NCI-H1930 (cell line): ENCODE measurements at regions not wholly inside any gene's neighbourhood (a gene's known extent, or its start where the extent isn't known, plus 50 kb on each side); places are given as distances from the start of the nearest gene placed in this dataset.
"Not testable (repeated sequence)": the region's sequence is repeated elsewhere in the genome, so short reads cannot be mapped to it uniquely, and the experiment has no call there.

Experiments
- DNase-seq, 2 experiments: peaks; one replicate each; lab custom pipeline; 2025; lab: John Stamatoyannopoulos, UW

GRCh38 chr7:149564340-149565095 is 66.9 kb upstream of the ZNF746 start:
- DNase-seq = no peak

GRCh38 chr7:149562602-149563001 is 65.0 kb upstream of the ZNF746 start:
- DNase-seq = no peak

GRCh38 chr7:149561072-149561471 is 63.5 kb upstream of the ZNF746 start:
- no peak for DNase-seq

- DNase-seq = no peak
These were observed 62.1 kb upstream of the ZNF746 start for GRCh38 chr7:149559711-149560110.

- no peak for DNase-seq
These were observed 60.7 kb upstream of the ZNF746 start for GRCh38 chr7:149558149-149558861.

- not testable (repeated sequence) for DNase-seq
These were observed 58.9 kb upstream of the ZNF746 start for GRCh38 chr7:149556525-149556924.

- not testable (repeated sequence) for DNase-seq
These were observed 57.2 kb upstream of the ZNF746 start for GRCh38 chr7:149554821-149555220.

GRCh38 chr7:149553991-149554390 is 56.4 kb upstream of the ZNF746 start:
- not testable (repeated sequence) for DNase-seq

- DNase-seq = no peak
These were observed 55.2 kb upstream of the ZNF746 start for GRCh38 chr7:149552799-149553198.
